ENCODE measurements at regions not wholly inside any gene's neighbourhood (a gene's known extent, or its start where the extent isn't known, plus 50 kb on each side); places are given as distances from the start of the nearest gene placed in this dataset.

DNA sequence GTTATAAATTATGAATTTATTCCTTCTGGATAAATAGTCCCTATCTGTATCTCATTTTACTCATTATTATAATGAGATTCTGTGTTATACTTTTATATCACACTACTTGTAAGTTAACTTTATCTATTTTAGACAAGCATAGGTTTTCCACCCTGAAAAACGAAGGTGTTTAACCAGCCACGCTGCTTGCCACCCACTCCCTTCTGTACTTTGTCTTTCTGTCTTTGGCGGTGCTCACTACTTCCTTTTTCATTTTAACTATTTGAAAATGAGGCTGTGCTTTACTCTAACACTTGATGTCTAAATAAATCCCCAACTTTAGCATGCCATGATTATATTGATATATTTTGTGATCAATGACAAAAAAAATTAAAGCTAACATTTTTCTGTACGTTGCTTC, 952.9 kb downstream of the DNAJB9 start:
- no peak for DNase-seq
- H3K36me3 ChIP-seq, result no peaks in the 10 kb centered on the region
- H3K4me1 ChIP-seq, result no peaks in the 10 kb centered on the region
- no peaks in the 10 kb centered on the region for H3K9me3 ChIP-seq
- H3K27me3 ChIP-seq, result no peaks in the 10 kb centered on the region
- intact Hi-C loops (cut with DNase I; ENCODE audit: low total_unique reads), result no loop called here
- no peak for TF ChIP-seq POLR2A (IDR thresholded peaks at IDR 0.05)
- TF ChIP-seq, protein P1, sequence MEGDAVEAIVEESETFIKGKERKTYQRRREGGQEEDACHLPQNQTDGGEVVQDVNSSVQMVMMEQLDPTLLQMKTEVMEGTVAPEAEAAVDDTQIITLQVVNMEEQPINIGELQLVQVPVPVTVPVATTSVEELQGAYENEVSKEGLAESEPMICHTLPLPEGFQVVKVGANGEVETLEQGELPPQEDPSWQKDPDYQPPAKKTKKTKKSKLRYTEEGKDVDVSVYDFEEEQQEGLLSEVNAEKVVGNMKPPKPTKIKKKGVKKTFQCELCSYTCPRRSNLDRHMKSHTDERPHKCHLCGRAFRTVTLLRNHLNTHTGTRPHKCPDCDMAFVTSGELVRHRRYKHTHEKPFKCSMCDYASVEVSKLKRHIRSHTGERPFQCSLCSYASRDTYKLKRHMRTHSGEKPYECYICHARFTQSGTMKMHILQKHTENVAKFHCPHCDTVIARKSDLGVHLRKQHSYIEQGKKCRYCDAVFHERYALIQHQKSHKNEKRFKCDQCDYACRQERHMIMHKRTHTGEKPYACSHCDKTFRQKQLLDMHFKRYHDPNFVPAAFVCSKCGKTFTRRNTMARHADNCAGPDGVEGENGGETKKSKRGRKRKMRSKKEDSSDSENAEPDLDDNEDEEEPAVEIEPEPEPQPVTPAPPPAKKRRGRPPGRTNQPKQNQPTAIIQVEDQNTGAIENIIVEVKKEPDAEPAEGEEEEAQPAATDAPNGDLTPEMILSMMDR (IDR thresholded peaks at IDR 0.05), result no peak
- no peak overlapping the region for H3K4me3 ChIP-seq
- H3K27ac ChIP-seq, result no peak overlapping the region

DNA sequence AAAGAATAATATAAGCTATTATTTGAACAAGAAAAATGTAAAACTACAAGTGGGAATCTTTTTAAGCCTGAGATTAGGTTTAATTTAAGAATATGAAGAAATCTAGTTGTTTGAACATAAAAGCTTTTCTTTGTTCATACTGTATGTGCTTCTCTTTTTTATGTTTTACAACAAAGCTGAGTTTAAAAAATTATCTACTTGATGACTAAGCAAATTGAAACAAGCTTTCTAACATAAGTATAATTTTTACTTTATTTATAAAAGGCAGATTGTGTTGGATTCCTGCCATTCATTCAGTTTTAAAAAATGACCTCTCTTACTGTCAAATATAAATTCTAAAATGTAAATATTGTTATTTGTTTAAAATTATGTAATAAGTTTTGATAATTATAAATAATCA, 958.2 kb downstream of the DNAJB9 start:
- Histone ChIP-seq H3K36me3 (no peaks in the 10 kb centered on the region), H3K9me3 (no peaks in the 10 kb centered on the region), H3K4me3 (no peak overlapping the region), H3K27me3 (no peaks in the 10 kb centered on the region), H3K27ac (no peak overlapping the region), H3K4me1 (no peaks in the 10 kb centered on the region)
- intact Hi-C loops (cut with DNase I; ENCODE audit: low total_unique reads), result no loop called here
- no peak for DNase-seq
- TF ChIP-seq, protein P1 (IDR thresholded peaks at IDR 0.05), result no peak
- TF ChIP-seq POLR2A (IDR thresholded peaks at IDR 0.05), result no peak

DNA sequence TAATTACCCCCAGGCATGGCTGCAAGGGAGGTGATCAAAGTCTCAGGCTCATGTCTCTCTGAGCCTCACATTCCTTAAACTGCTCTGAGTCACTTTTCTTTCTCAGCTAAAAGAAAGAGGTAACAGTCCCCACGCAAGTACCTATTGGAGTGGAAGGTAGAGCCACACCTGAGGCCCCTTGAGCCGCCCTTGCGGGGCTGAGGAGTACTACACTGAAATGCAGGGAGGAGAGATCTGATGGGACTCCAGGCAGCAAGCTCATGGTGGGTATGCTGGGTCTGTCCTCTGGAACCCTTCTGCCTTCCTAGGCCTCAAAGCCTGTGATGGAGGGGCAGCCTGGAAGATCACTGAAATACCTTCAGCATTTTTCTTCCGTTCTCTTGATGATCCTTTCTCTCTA, 960.0 kb downstream of the DNAJB9 start:
- TF ChIP-seq, protein P1 (IDR thresholded peaks at IDR 0.05), result no peak
- no peak for TF ChIP-seq POLR2A (IDR thresholded peaks at IDR 0.05)

DNA sequence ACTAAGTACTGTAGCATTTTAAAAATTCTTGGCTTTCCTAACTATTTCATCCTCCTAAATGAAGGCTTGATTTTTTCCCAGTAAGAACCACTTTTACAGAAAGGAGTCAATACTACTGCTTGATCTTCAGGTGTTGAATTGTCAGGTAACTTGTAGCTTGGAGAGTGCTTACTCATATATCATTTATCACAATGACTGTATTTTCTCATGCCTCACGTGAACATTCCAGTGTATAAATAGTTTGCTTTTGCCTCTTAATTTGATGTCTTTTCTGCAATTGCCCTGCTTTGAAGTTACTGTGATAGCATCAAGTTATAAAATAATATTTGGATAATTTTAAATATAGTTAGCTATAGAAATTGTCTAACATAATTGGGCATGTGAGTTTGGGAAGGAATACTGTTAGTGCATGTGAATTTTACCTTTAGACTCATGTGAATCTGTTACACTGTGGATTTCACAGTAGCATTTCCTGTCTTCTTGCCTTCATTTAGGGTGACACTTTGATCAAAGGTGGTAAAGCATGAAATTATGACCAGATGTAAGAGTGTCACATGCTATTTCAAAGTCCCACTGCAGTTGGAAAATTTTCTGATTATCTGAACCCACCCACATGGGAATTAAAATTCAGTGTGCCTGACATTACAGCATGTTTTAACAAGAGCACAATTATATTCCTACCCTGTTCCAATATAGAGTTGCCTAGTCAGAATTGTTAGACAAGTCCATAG, 962.8 kb downstream of the DNAJB9 start:
- Histone ChIP-seq H3K9me3 (no peaks in the 10 kb centered on the region), H3K4me1 (no peaks in the 10 kb centered on the region)
- intact Hi-C loops (cut with DNase I; ENCODE audit: low total_unique reads), result no loop called here

More for the DNA sequence above, 960.0 kb downstream of the DNAJB9 start:
- Histone ChIP-seq H3K9me3 (no peaks in the 10 kb centered on the region), H3K27ac (no peak overlapping the region), H3K4me3 (no peak overlapping the region), H3K4me1 (no peaks in the 10 kb centered on the region), H3K36me3 (no peaks in the 10 kb centered on the region), H3K27me3 (no peaks in the 10 kb centered on the region)
- intact Hi-C loops (cut with DNase I; ENCODE audit: low total_unique reads), result no loop called here
- no peak for DNase-seq

DNA sequence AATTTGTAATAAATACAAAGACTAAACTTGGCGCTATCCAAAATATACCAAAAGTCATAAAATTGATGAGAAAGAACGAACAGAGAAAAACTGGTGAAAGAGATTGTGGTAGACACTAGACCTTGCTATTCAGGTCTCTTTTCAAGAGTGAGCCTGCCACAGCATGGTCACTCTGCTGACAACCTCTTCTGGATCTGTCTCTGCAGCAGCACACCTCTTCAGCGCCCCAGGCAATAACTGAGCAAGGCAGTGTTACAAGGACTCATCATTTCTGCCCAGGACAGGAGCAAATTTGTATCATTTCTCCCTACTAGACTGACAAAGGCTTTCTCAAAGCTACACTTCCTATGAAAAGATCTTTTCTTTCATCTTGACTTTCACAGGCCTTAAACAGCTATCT, 976.0 kb downstream of the DNAJB9 start:
- H3K9me3 ChIP-seq, result no peaks in the 10 kb centered on the region
- H3K27ac ChIP-seq, result no peak overlapping the region
- H3K36me3 ChIP-seq, result no peaks in the 10 kb centered on the region
- no peak overlapping the region for H3K4me3 ChIP-seq
- intact Hi-C loops (cut with DNase I; ENCODE audit: low total_unique reads), result no loop called here
- TF ChIP-seq, protein P1 (IDR thresholded peaks at IDR 0.05), result no peak
- no peak for TF ChIP-seq POLR2A (IDR thresholded peaks at IDR 0.05)
- H3K4me1 ChIP-seq, result no peaks in the 10 kb centered on the region
- no peaks in the 10 kb centered on the region for H3K27me3 ChIP-seq
- no peak for DNase-seq

More for the DNA sequence above, 962.8 kb downstream of the DNAJB9 start:
- Histone ChIP-seq H3K27ac (no peak overlapping the region), H3K27me3 (no peaks in the 10 kb centered on the region), H3K36me3 (no peaks in the 10 kb centered on the region), H3K4me3 (no peak overlapping the region)
- TF ChIP-seq, protein P1 (IDR thresholded peaks at IDR 0.05), result no peak
- no peak for TF ChIP-seq POLR2A (IDR thresholded peaks at IDR 0.05)
- no peak for DNase-seq

Data from uterus (tissue), 3 donors.